ENCODE measurements at regions not wholly inside any gene's neighbourhood (a gene's known extent, or its start where the extent isn't known, plus 50 kb on each side); places are given as distances from the start of the nearest gene placed in this dataset.

GRCh38 chr4:4687935-4688727 lies 146.3 kb upstream of the STX18 start:
- H3K9me3 ChIP-seq (replicated peaks; ENCODE audit: control insufficient read depth, insufficient read depth, low read length) = no peaks in the 10 kb centered on the region
- H3K27ac ChIP-seq (ENCODE audit: insufficient read depth, low read depth, low read length) = no peak overlapping the region
- H3K4me3 ChIP-seq (replicated peaks in 1 of 3; ENCODE audit: insufficient read depth in 1 of 3, low read depth in 1 of 3, low read length in 3 of 3) = no peak overlapping the region
- dilution Hi-C loops (cut with MboI; ENCODE audit: extremely low pct_ligation_motif_present, low sequenced_read_pairs) = no loop called here
- no TSS peak for BruUV-seq (replicated peaks)
- no peaks in the 10 kb centered on the region for H3K9me1 ChIP-seq (replicated peaks; ENCODE audit: control insufficient read depth, extremely low read depth, insufficient read depth, low read length)
- H3K4me2 ChIP-seq (ENCODE audit: insufficient read depth, low read length) = no peak overlapping the region
- no peak overlapping the region for H2AFZ ChIP-seq (ENCODE audit: low read depth, low read length)
- H3K79me2 ChIP-seq (ENCODE audit: control insufficient read depth, insufficient read depth, low read length) = no peaks in the 10 kb centered on the region
- no peaks in the 10 kb centered on the region for H3K4me1 ChIP-seq (ENCODE audit: control insufficient read depth, extremely low read depth, insufficient read depth, low read length)
- DNase-seq (ENCODE audit: low read depth, low spot score) (no peak), FAIRE-seq (no peak)
- ChIA-PET CTCF (interaction anchor here (1.6 kb wide), 1 partner anchor 19 kb away, joined by 4 read pairs; no protein-coding TSS in a partner anchor), POLR2A (no interaction called here)
- no peaks in the 10 kb centered on the region for H3K27me3 ChIP-seq (ENCODE audit: control insufficient read depth in 2 of 2, insufficient read depth in 2 of 2, low read length in 2 of 2)
- no peaks in the 10 kb centered on the region for H3K36me3 ChIP-seq (ENCODE audit: control insufficient read depth in 2 of 2, extremely low read depth in 1 of 2, insufficient read depth in 2 of 2, low read length in 2 of 2)
- TF ChIP-seq MYC (IDR thresholded peaks at IDR 0.05; ENCODE audit: low read depth, low read length) = no peak
- no peak for TF ChIP-seq EZH2 (IDR thresholded peaks at IDR 0.05; ENCODE audit: borderline replicate concordance, low read depth, low read length, severe bottlenecking)
- no peak for TF ChIP-seq FOS (IDR thresholded peaks at IDR 0.05; ENCODE audit: borderline replicate concordance, insufficient read depth, low read length)
- no peak for TF ChIP-seq JUN (IDR thresholded peaks at IDR 0.05; ENCODE audit: borderline replicate concordance, insufficient read depth, insufficient read length, low read depth)
- no peak for TF ChIP-seq POLR2A (IDR thresholded peaks at IDR 0.05; ENCODE audit: low read depth, low read length)
- TF ChIP-seq GATA2 (IDR thresholded peaks at IDR 0.05; ENCODE audit: insufficient read depth, insufficient read length, low read depth, low read length) = no peak
- no peak for TF ChIP-seq POLR2AphosphoS5 (IDR thresholded peaks at IDR 0.05; ENCODE audit: insufficient read depth, low read depth, low read length)
- no peak for TF ChIP-seq MAX (IDR thresholded peaks at IDR 0.05; ENCODE audit: insufficient read depth, insufficient read length)
- no peak for TF ChIP-seq CTCF (IDR thresholded peaks at IDR 0.05; ENCODE audit: extremely low read depth in 1 of 2, insufficient read depth in 1 of 2, low read depth in 1 of 2, low read length in 2 of 2)
- no peaks in the 10 kb centered on the region for H4K20me1 ChIP-seq (replicated peaks; ENCODE audit: control insufficient read depth, extremely low read depth, insufficient read depth, low read length)
- intact Hi-C loops (cut with micrococcal nuclease) = no loop called here
- H3K9ac ChIP-seq (replicated peaks; ENCODE audit: extremely low read depth, insufficient read depth, low read length) = no peak overlapping the region

Measured in endothelial cell of umbilical vein (primary cell).